Type B pancreatic cell (in vitro differentiated cells): ENCODE measurements at regions not wholly inside any gene's neighbourhood (a gene's known extent, or its start where the extent isn't known, plus 50 kb on each side); places are given as distances from the start of the nearest gene placed in this dataset.
"Not testable (repeated sequence)": the region's sequence is repeated elsewhere in the genome, so short reads cannot be mapped to it uniquely, and the experiment has no call there.

Experiments
- DNase-seq: peaks from one replicate; pipeline ENCODE4 v3.0.0; 2021; ENCODE audit warnings: mixed read lengths; ENCODE audit not compliant: unreplicated experiment; ENCODE audit errors: extremely low spot score
- H3K27ac Mint-ChIP-seq: 2 replicates; pipeline ENCODE4 v1.8.0; 2021; ENCODE audit warnings: mild to moderate bottlenecking, mixed read lengths
- H3K27me3 Mint-ChIP-seq: 2 replicates; pipeline ENCODE4 v1.8.0; 2021; ENCODE audit warnings: mixed read lengths
- H3K36me3 Mint-ChIP-seq: 2 replicates; pipeline ENCODE4 v1.8.0; 2021; ENCODE audit warnings: mixed read lengths
- H3K4me1 Mint-ChIP-seq: one replicate; pipeline ENCODE4 v1.8.0; 2021; ENCODE audit warnings: mixed read lengths; ENCODE audit not compliant: unreplicated experiment
- H3K4me3 Mint-ChIP-seq: 2 replicates; pipeline ENCODE4 v1.8.0; 2021; ENCODE audit warnings: mild to moderate bottlenecking, mixed read lengths
- H3K9me3 Mint-ChIP-seq: 2 replicates; pipeline ENCODE4 v1.8.0; 2021; ENCODE audit warnings: mixed read lengths
- CTCF ChIP-seq: fragments of 200-600 bp; sonication (generic); conservative IDR thresholded peaks from 2 replicates; pipeline ENCODE4 v1.5.0; 2021; ENCODE audit warnings: antibody characterized with exemption, mild to moderate bottlenecking

DNA sequence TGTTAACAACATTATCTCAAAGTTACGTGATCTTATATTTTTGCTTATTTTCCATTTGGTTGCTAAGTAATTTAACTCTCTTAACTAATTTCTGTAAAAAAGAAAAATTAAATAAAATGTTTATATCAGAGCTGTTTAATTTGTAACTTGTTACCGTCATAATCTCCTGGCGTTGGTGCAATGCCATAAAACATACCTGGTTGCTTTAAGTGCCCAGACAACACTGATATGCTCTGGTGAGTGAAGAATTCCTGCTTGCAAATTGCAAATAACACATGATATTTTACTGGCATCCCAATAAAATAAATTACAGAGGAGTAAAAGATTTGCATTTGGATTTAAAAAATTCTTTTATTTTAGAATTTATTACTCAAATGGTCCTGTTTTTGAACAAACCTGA lies 640.1 kb upstream of the MIS18BP1 start:
- no peak overlapping the region for H3K27ac Mint-ChIP-seq
- H3K27me3 Mint-ChIP-seq = no peaks in the 10 kb centered on the region
- H3K4me1 Mint-ChIP-seq = peaks cover 11% of the 10 kb centered on the region
- no peaks in the 10 kb centered on the region for H3K9me3 Mint-ChIP-seq
- no peak for TF ChIP-seq CTCF
- DNase-seq = no peak
- H3K4me3 Mint-ChIP-seq = no peak overlapping the region
- H3K36me3 Mint-ChIP-seq = no peaks in the 10 kb centered on the region

- Mint-ChIP-seq H3K4me3 (peak overlapping the region; percentile 53), H3K36me3 (no peaks in the 10 kb centered on the region), H3K4me1 (peaks cover 11% of the 10 kb centered on the region), H3K27ac (peak overlapping the region; percentile 93), H3K9me3 (no peaks in the 10 kb centered on the region), H3K27me3 (no peaks in the 10 kb centered on the region)
- no peak for TF ChIP-seq CTCF
- DNase-seq = no peak
These were observed 638.5 kb upstream of the MIS18BP1 start for GRCh38 chr14:45891417-45892080.

DNA sequence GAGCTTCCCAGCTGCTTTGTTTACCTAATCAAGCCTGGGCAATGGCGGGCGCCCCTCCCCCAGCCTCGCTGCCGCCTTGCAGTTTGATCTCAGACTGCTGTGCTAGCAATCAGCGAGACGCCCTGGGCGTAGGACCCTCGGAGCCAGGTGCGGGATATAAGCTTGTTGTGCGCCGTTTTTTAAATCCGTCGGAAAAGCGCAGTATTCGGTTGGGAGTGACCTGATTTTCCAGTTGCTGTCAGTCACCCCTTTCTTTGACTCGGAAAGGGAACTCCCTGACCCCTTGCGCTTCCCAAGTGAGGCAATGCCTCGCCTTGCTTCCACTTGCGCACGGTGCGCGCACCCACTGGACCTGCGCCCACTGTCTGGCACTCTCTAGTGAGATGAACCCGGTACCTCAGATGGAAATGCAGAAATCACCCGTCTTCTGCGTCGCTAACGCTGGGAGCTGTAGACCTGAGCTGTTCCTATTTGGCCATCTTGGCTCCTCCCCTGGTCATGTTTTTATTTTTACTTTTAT lies 635.8 kb upstream of the MIS18BP1 start:
- H3K9me3 Mint-ChIP-seq, H3K27ac Mint-ChIP-seq, DNase-seq, H3K36me3 Mint-ChIP-seq, H3K27me3 Mint-ChIP-seq: not testable (repeated sequence)
- peak overlapping the region; percentile 55 for H3K4me3 Mint-ChIP-seq
- H3K4me1 Mint-ChIP-seq = peaks cover 11% of the 10 kb centered on the region

- no peaks in the 10 kb centered on the region for H3K9me3 Mint-ChIP-seq
- H3K4me3 Mint-ChIP-seq = no peak overlapping the region
- no peaks in the 10 kb centered on the region for H3K27me3 Mint-ChIP-seq
- no peaks in the 10 kb centered on the region for H3K4me1 Mint-ChIP-seq
- no peak overlapping the region for H3K27ac Mint-ChIP-seq
- H3K36me3 Mint-ChIP-seq = no peaks in the 10 kb centered on the region
- TF ChIP-seq CTCF = no peak
- DNase-seq = no peak
These were observed 625.0 kb upstream of the MIS18BP1 start for GRCh38 chr14:45877981-45878380.

DNA sequence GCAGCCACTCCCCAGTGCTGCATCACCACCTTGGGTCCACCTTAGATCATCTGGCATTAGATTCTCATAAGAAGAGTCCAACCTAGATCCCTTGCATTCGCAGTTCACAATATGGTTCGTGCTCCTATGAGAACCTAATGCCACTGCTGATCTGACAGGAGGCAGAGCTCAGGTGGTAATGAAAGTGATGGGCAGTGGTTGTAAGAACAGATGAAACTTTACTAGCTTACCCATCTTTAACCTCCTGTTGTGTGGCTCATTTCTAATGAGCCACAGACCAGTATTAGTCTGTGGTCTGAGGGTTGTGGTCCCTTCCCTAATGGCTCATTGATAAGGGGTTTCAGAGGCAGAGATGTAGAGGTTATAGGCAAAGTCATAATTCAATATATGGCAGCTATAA lies 615.9 kb upstream of the MIS18BP1 start:
- H3K36me3 Mint-ChIP-seq = no peaks in the 10 kb centered on the region
- no peaks in the 10 kb centered on the region for H3K4me1 Mint-ChIP-seq
- peaks cover 6% of the 10 kb centered on the region for H3K9me3 Mint-ChIP-seq
- DNase-seq = no peak
- H3K4me3 Mint-ChIP-seq = no peak overlapping the region
- TF ChIP-seq CTCF = no peak
- no peak overlapping the region for H3K27ac Mint-ChIP-seq
- no peaks in the 10 kb centered on the region for H3K27me3 Mint-ChIP-seq

DNA sequence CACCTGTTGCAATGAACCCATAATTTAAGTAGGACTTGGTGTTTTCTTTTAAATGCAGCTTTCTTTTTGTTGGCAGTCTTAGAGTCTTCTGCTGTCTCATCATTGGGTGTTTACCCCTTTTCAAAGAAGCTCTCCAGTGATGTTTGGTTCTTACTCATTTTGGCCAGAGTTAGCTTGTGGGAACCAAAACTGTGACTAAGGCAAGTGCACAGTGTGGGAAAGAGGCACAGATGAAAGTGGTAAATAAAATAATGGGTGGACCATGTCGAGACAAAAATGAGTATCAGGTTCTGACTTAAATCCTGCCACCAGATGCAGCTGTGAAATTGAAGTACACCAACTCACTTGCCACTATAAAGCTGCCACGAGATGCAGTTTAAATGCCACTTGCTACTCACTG lies 615.4 kb upstream of the MIS18BP1 start:
- H3K27ac Mint-ChIP-seq = no peak overlapping the region
- TF ChIP-seq CTCF = no peak
- H3K27me3 Mint-ChIP-seq = no peaks in the 10 kb centered on the region
- DNase-seq = no peak
- no peaks in the 10 kb centered on the region for H3K4me1 Mint-ChIP-seq
- no peak overlapping the region for H3K4me3 Mint-ChIP-seq
- no peaks in the 10 kb centered on the region for H3K36me3 Mint-ChIP-seq
- peaks cover 6% of the 10 kb centered on the region for H3K9me3 Mint-ChIP-seq
